ENCODE measurements at regions not wholly inside any gene's neighbourhood (a gene's known extent, or its start where the extent isn't known, plus 50 kb on each side); places are given as distances from the start of the nearest gene placed in this dataset.

- H3K14ac ChIP-seq (ENCODE audit: low read length in 2 of 2), result peak overlapping the region in 1 of 2 experiments; percentile 72
- peak overlapping the region in 1 of 2 experiments; percentile 35 for H3K18ac ChIP-seq (ENCODE audit: low read depth in 1 of 2, low read length in 2 of 2)
- no peak overlapping the region for H4K91ac ChIP-seq (ENCODE audit: low read length)
- H3K4me3 ChIP-seq (ENCODE audit: insufficient read depth in 1 of 2, low read depth in 1 of 2, low read length in 2 of 2), result no peak overlapping the region
- 96% methylated on average over 12 of the region's 12 CpGs for WGBS
- H2BK12ac ChIP-seq (ENCODE audit: low read length in 2 of 2), result no peak overlapping the region
- peaks cover 0 to 39% of the 10 kb centered on the region in 2 experiments for H3K27me3 ChIP-seq (ENCODE audit: control insufficient read depth in 1 of 2, insufficient read depth in 1 of 2, low read length in 2 of 2)
- peak overlapping the region; percentile 59 for H2AK5ac ChIP-seq (ENCODE audit: low read length, severe bottlenecking)
- no peaks in the 10 kb centered on the region for H3K79me1 ChIP-seq (replicated peaks; ENCODE audit: low read length, poor library complexity, severe bottlenecking)
- no peaks in the 10 kb centered on the region for H3K9me3 ChIP-seq (ENCODE audit: control insufficient read depth, low read length)
- no peak overlapping the region for H2BK5ac ChIP-seq (ENCODE audit: low read depth, low read length, poor library complexity, severe bottlenecking)
- no peaks in the 10 kb centered on the region for H3K36me3 ChIP-seq (ENCODE audit: control insufficient read depth in 1 of 2, insufficient read depth in 2 of 2, low read depth in 1 of 2, low read length in 2 of 2)
- DNase-seq, result no peak
- H2AFZ ChIP-seq (ENCODE audit: low read depth, low read length), result no peak overlapping the region
- H3K9ac ChIP-seq (ENCODE audit: low read length), result no peak overlapping the region
- no peak overlapping the region for H2BK120ac ChIP-seq (ENCODE audit: low read depth, low read length)
- H3K23ac ChIP-seq (ENCODE audit: low read length in 2 of 2), result no peak overlapping the region
- peaks cover 12% of the 10 kb centered on the region for H3K4me1 ChIP-seq (ENCODE audit: control insufficient read depth, insufficient read depth, low read depth, low read length)
- no peak overlapping the region for H3K4ac ChIP-seq (ENCODE audit: low read depth in 1 of 2, low read length in 2 of 2)
- H4K8ac ChIP-seq (ENCODE audit: low read length), result no peak overlapping the region
- no peak overlapping the region for H2BK15ac ChIP-seq (ENCODE audit: low read depth, poor library complexity, severe bottlenecking)
- no peak overlapping the region for H3K4me2 ChIP-seq (ENCODE audit: low read length, poor library complexity, severe bottlenecking)
- no peak overlapping the region for H3K27ac ChIP-seq (ENCODE audit: low read length, poor library complexity, severe bottlenecking)
These were observed 80.6 kb downstream of the LSM3 start for GRCh38 chr3:14258906-14259904.

- Histone ChIP-seq H3K9me3 (ENCODE audit: control insufficient read depth, low read length) (no peaks in the 10 kb centered on the region), H2BK12ac (ENCODE audit: low read length in 2 of 2) (peak overlapping the region in 1 of 2 experiments; percentile 91), H2BK15ac (ENCODE audit: low read depth, poor library complexity, severe bottlenecking) (no peak overlapping the region), H3K4me1 (ENCODE audit: control insufficient read depth, insufficient read depth, low read depth, low read length) (peaks cover 22% of the 10 kb centered on the region), H2BK120ac (ENCODE audit: low read depth, low read length) (no peak overlapping the region), H3K27ac (ENCODE audit: low read length, poor library complexity, severe bottlenecking) (no peak overlapping the region), H3K18ac (ENCODE audit: low read depth in 1 of 2, low read length in 2 of 2) (no peak overlapping the region), H3K4ac (ENCODE audit: low read depth in 1 of 2, low read length in 2 of 2) (no peak overlapping the region), H3K4me3 (ENCODE audit: insufficient read depth in 1 of 2, low read depth in 1 of 2, low read length in 2 of 2) (no peak overlapping the region), H2AFZ (ENCODE audit: low read depth, low read length) (no peak overlapping the region), H2BK5ac (ENCODE audit: low read depth, low read length, poor library complexity, severe bottlenecking) (no peak overlapping the region), H3K9ac (ENCODE audit: low read length) (no peak overlapping the region), H3K4me2 (ENCODE audit: low read length, poor library complexity, severe bottlenecking) (no peak overlapping the region), H4K91ac (ENCODE audit: low read length) (peak overlapping the region; percentile 18), H3K14ac (ENCODE audit: low read length in 2 of 2) (no peak overlapping the region), H3K23ac (ENCODE audit: low read length in 2 of 2) (no peak overlapping the region), H2AK5ac (ENCODE audit: low read length, severe bottlenecking) (peak overlapping the region; percentile 84), H4K8ac (ENCODE audit: low read length) (no peak overlapping the region), H3K27me3 (ENCODE audit: control insufficient read depth in 1 of 2, insufficient read depth in 1 of 2, low read length in 2 of 2) (peaks cover 0 to 45% of the 10 kb centered on the region in 2 experiments), H3K79me1 (replicated peaks; ENCODE audit: low read length, poor library complexity, severe bottlenecking) (no peaks in the 10 kb centered on the region), H3K36me3 (ENCODE audit: control insufficient read depth in 1 of 2, insufficient read depth in 2 of 2, low read depth in 1 of 2, low read length in 2 of 2) (no peaks in the 10 kb centered on the region)
- WGBS, result 80% methylated on average over 7 of the region's 7 CpGs
- DNase-seq, result no peak
These were observed 81.8 kb downstream of the LSM3 start for GRCh38 chr3:14260463-14260862.

- no peaks in the 10 kb centered on the region for H3K79me1 ChIP-seq (replicated peaks; ENCODE audit: low read length, poor library complexity, severe bottlenecking)
- H4K91ac ChIP-seq (ENCODE audit: low read length), result no peak overlapping the region
- H2AFZ ChIP-seq (ENCODE audit: low read depth, low read length), result no peak overlapping the region
- no peak overlapping the region for H3K9ac ChIP-seq (ENCODE audit: low read length)
- 23% methylated on average over 7 of the region's 8 CpGs for WGBS
- H2BK120ac ChIP-seq (ENCODE audit: low read depth, low read length), result no peak overlapping the region
- no peaks in the 10 kb centered on the region for H3K9me3 ChIP-seq (ENCODE audit: control insufficient read depth, low read length)
- no peak overlapping the region for H2BK15ac ChIP-seq (ENCODE audit: low read depth, poor library complexity, severe bottlenecking)
- H2BK12ac ChIP-seq (ENCODE audit: low read length in 2 of 2), result peak overlapping the region in 1 of 2 experiments; percentile 38
- H3K4me3 ChIP-seq (ENCODE audit: insufficient read depth in 1 of 2, low read depth in 1 of 2, low read length in 2 of 2), result no peak overlapping the region
- H3K4me2 ChIP-seq (ENCODE audit: low read length, poor library complexity, severe bottlenecking), result no peak overlapping the region
- H3K4me1 ChIP-seq (ENCODE audit: control insufficient read depth, insufficient read depth, low read depth, low read length), result peaks cover 24% of the 10 kb centered on the region
- no peak overlapping the region for H3K4ac ChIP-seq (ENCODE audit: low read depth in 1 of 2, low read length in 2 of 2)
- no peak overlapping the region for H3K18ac ChIP-seq (ENCODE audit: low read depth in 1 of 2, low read length in 2 of 2)
- no peak overlapping the region for H2BK5ac ChIP-seq (ENCODE audit: low read depth, low read length, poor library complexity, severe bottlenecking)
- H3K36me3 ChIP-seq (ENCODE audit: control insufficient read depth in 1 of 2, insufficient read depth in 2 of 2, low read depth in 1 of 2, low read length in 2 of 2), result no peaks in the 10 kb centered on the region
- H3K27ac ChIP-seq (ENCODE audit: low read length, poor library complexity, severe bottlenecking), result no peak overlapping the region
- no peak overlapping the region for H4K8ac ChIP-seq (ENCODE audit: low read length)
- peak overlapping the region; percentile 66 for H2AK5ac ChIP-seq (ENCODE audit: low read length, severe bottlenecking)
- H3K27me3 ChIP-seq (ENCODE audit: control insufficient read depth in 1 of 2, insufficient read depth in 1 of 2, low read length in 2 of 2), result peaks cover 0 to 45% of the 10 kb centered on the region in 2 experiments
- no peak overlapping the region for H3K14ac ChIP-seq (ENCODE audit: low read length in 2 of 2)
- no peak overlapping the region for H3K23ac ChIP-seq (ENCODE audit: low read length in 2 of 2)
- DNase-seq, result peak; percentile 77
These were observed 82.6 kb downstream of the LSM3 start for GRCh38 chr3:14261229-14261628.

- no peaks in the 10 kb centered on the region for H3K9me3 ChIP-seq (ENCODE audit: control insufficient read depth, low read length)
- no peak overlapping the region for H4K8ac ChIP-seq (ENCODE audit: low read length)
- H3K27ac ChIP-seq (ENCODE audit: low read length, poor library complexity, severe bottlenecking), result no peak overlapping the region
- H2BK15ac ChIP-seq (ENCODE audit: low read depth, poor library complexity, severe bottlenecking), result peak overlapping the region; percentile 13
- H3K4ac ChIP-seq (ENCODE audit: low read depth in 1 of 2, low read length in 2 of 2), result no peak overlapping the region
- no peak for DNase-seq
- H2BK12ac ChIP-seq (ENCODE audit: low read length in 2 of 2), result no peak overlapping the region
- H2AK5ac ChIP-seq (ENCODE audit: low read length, severe bottlenecking), result peak overlapping the region; percentile 21
- no peak overlapping the region for H3K18ac ChIP-seq (ENCODE audit: low read depth in 1 of 2, low read length in 2 of 2)
- no peak overlapping the region for H2BK5ac ChIP-seq (ENCODE audit: low read depth, low read length, poor library complexity, severe bottlenecking)
- no peak overlapping the region for H2AFZ ChIP-seq (ENCODE audit: low read depth, low read length)
- no peak overlapping the region for H3K14ac ChIP-seq (ENCODE audit: low read length in 2 of 2)
- no peaks in the 10 kb centered on the region for H3K36me3 ChIP-seq (ENCODE audit: control insufficient read depth in 1 of 2, insufficient read depth in 2 of 2, low read depth in 1 of 2, low read length in 2 of 2)
- H3K4me3 ChIP-seq (ENCODE audit: insufficient read depth in 1 of 2, low read depth in 1 of 2, low read length in 2 of 2), result no peak overlapping the region
- no peak overlapping the region for H3K23ac ChIP-seq (ENCODE audit: low read length in 2 of 2)
- H2BK120ac ChIP-seq (ENCODE audit: low read depth, low read length), result no peak overlapping the region
- no peaks in the 10 kb centered on the region for H3K79me1 ChIP-seq (replicated peaks; ENCODE audit: low read length, poor library complexity, severe bottlenecking)
- H3K4me1 ChIP-seq (ENCODE audit: control insufficient read depth, insufficient read depth, low read depth, low read length), result peaks cover 27% of the 10 kb centered on the region
- H3K4me2 ChIP-seq (ENCODE audit: low read length, poor library complexity, severe bottlenecking), result no peak overlapping the region
- H3K27me3 ChIP-seq (ENCODE audit: control insufficient read depth in 1 of 2, insufficient read depth in 1 of 2, low read length in 2 of 2), result peaks cover 0 to 45% of the 10 kb centered on the region in 2 experiments
- no peak overlapping the region for H3K9ac ChIP-seq (ENCODE audit: low read length)
- WGBS, result 100% methylated on average over 1 of the region's 1 CpG
- H4K91ac ChIP-seq (ENCODE audit: low read length), result no peak overlapping the region
These were observed 83.6 kb downstream of the LSM3 start for GRCh38 chr3:14262212-14262611.

All from mesenchymal stem cell (in vitro differentiated cells and primary cell).